H1 (cell line): ENCODE measurements at regions not wholly inside any gene's neighbourhood (a gene's known extent, or its start where the extent isn't known, plus 50 kb on each side); places are given as distances from the start of the nearest gene placed in this dataset.

ENCODE experiments used
- CTCF ChIA-PET: fragments of 300-600 bp; sonication (Branson Sonifier 250); formaldehyde crosslinking; loops from one replicate; lab custom pipeline; 2021; ENCODE audit not compliant: partially characterized antibody; lab: Charles Lee
- POLR2A ChIA-PET: fragments of 300-600 bp; sonication (Branson Sonifier 250); formaldehyde crosslinking; loops from one replicate; lab custom pipeline; 2021; ENCODE audit warnings: inconsistent platforms; ENCODE audit not compliant: partially characterized antibody; lab: Charles Lee
- DNase-seq, 2 experiments: peaks; one replicate each; pipeline versions ENCODE4 v3.0.0 to v3.0.0-alpha.2; 2010 to 2022; ENCODE audit warnings: low spot score in 2 of 2, low read depth in 1 of 2, mixed read lengths in 1 of 2
- FAIRE-seq: peaks from 2 replicates; lab custom pipeline; 2011; peaks lifted over from hg19 to GRCh38; lab: Jason Lieb, UNC
- H2AFZ ChIP-seq: 2 replicates; pipeline ENCODE4 v1.8.1; 2012; ENCODE audit warnings: low read length, inconsistent platforms
- H2AK5ac ChIP-seq: 2 replicates; pipeline ENCODE4 v1.6.1; 2013; ENCODE audit warnings: low read depth, low read length
- H2BK120ac ChIP-seq: replicated peaks from 2 replicates; pipeline ENCODE3; 2013; ENCODE audit warnings: low read depth, low read length, inconsistent platforms
- H2BK12ac ChIP-seq: 2 replicates; pipeline ENCODE4 v1.6.1; 2013; ENCODE audit warnings: low read depth, low read length
- H2BK15ac ChIP-seq: 2 replicates; pipeline ENCODE4 v1.6.1; 2013; ENCODE audit warnings: low read length
- H2BK20ac ChIP-seq: 2 replicates; pipeline ENCODE4 v1.6.1; 2013; ENCODE audit warnings: low read length
- H2BK5ac ChIP-seq: 2 replicates; pipeline ENCODE4 v1.6.1; 2013; ENCODE audit warnings: low read depth, low read length
- H3K14ac ChIP-seq: 2 replicates; pipeline ENCODE4 v1.6.1; 2013; ENCODE audit warnings: inconsistent platforms; ENCODE audit not compliant: insufficient read length
- H3K18ac ChIP-seq: 2 replicates; pipeline ENCODE4 v1.6.1; 2013; ENCODE audit warnings: low read length; ENCODE audit errors: extremely low read depth
- H3K23ac ChIP-seq: 2 replicates; pipeline ENCODE4 v1.6.1; 2013; ENCODE audit warnings: inconsistent platforms; ENCODE audit not compliant: insufficient read length
- H3K23me2 ChIP-seq: 2 replicates; pipeline ENCODE4 v1.6.1; 2013; ENCODE audit warnings: low read depth, low read length
- H3K27ac ChIP-seq: 2 replicates; pipeline ENCODE4 v1.6.1; 2011; ENCODE audit warnings: low read depth, low read length, inconsistent platforms
- H3K27me3 ChIP-seq, 4 experiments: replicated peaks in 1 of 4; 1 replicate in 1 of 4; 2 replicates in 3 of 4; pipeline versions ENCODE4 v1.6.1 to v1.8.1; 2011 to 2013; ENCODE audit warnings: low read length in 3 of 4, mild to moderate bottlenecking in 3 of 4, inconsistent platforms in 2 of 4, mixed read lengths in 2 of 4, moderate library complexity in 1 of 4; ENCODE audit not compliant: control insufficient read depth in 3 of 4, insufficient read depth in 3 of 4; ENCODE audit errors: extremely low read depth in 1 of 4
- H3K36me3 ChIP-seq, 4 experiments: 2 replicates each; pipeline versions ENCODE4 v1.6.1 to v1.8.1; 2011 to 2013; ENCODE audit warnings: mild to moderate bottlenecking in 4 of 4, low read length in 3 of 4, moderate library complexity in 2 of 4, control low read depth in 1 of 4, inconsistent platforms in 1 of 4; ENCODE audit not compliant: insufficient read depth in 4 of 4, control insufficient read depth in 2 of 4
- H3K4ac ChIP-seq: replicated peaks from 2 replicates; pipeline ENCODE3; 2013; ENCODE audit warnings: low read length, low read depth, mixed read lengths, inconsistent platforms; ENCODE audit not compliant: insufficient read length
- H3K4me1 ChIP-seq, 4 experiments: replicated peaks in 1 of 4; 1 replicate in 1 of 4; 2 replicates in 3 of 4; pipeline versions ENCODE4 v1.6.1 to v1.8.1; 2011 to 2013; ENCODE audit warnings: low read length in 3 of 4, inconsistent platforms in 2 of 4, mixed read lengths in 1 of 4; ENCODE audit not compliant: insufficient read depth in 4 of 4, control insufficient read depth in 3 of 4
- H3K4me2 ChIP-seq, 2 experiments: 2 replicates each; pipeline versions ENCODE4 v1.6.1 to v1.8.1; 2011 to 2013; ENCODE audit warnings: low read depth in 2 of 2, low read length in 2 of 2, control low read depth in 1 of 2, inconsistent platforms in 1 of 2, mild to moderate bottlenecking in 1 of 2; ENCODE audit not compliant: insufficient read depth in 1 of 2
- H3K4me3 ChIP-seq, 4 experiments: fragments of 200-600, 300-600 bp in 1 of 4; sonication (generic), shearing (Covaris generic), sonication (Bioruptor Twin) in 1 of 4; 2 replicates each; pipeline versions ENCODE4 v1.5.1 to v1.8.1; 2011 to 2016; ENCODE audit warnings: low read length in 4 of 4, low read depth in 3 of 4, control low read depth in 2 of 4, inconsistent platforms in 2 of 4, mild to moderate bottlenecking in 2 of 4, mixed read lengths in 1 of 4, moderate library complexity in 1 of 4; ENCODE audit not compliant: insufficient read depth in 2 of 4; ENCODE audit errors: extremely low read depth in 1 of 4
- H3K56ac ChIP-seq: replicated peaks from 2 replicates; pipeline ENCODE3; 2013; ENCODE audit warnings: low read depth, mild to moderate bottlenecking, mixed read lengths, low read length, inconsistent platforms; ENCODE audit not compliant: insufficient read length
- H3K79me1 ChIP-seq: 2 replicates; pipeline ENCODE4 v1.6.1; 2013; ENCODE audit warnings: low read depth, low read length, control low read depth
- H3K79me2 ChIP-seq, 2 experiments: 2 replicates each; pipeline versions ENCODE4 v1.6.1 to v1.8.1; 2012 to 2013; ENCODE audit warnings: low read length in 2 of 2, mild to moderate bottlenecking in 2 of 2, inconsistent platforms in 1 of 2; ENCODE audit not compliant: insufficient read depth in 2 of 2, control insufficient read depth in 1 of 2
- H3K9ac ChIP-seq, 4 experiments: replicated peaks in 1 of 4; 1 replicate in 1 of 4; 2 replicates in 3 of 4; pipeline versions ENCODE4 v1.6.1 to v1.8.1; 2011 to 2013; ENCODE audit warnings: low read depth in 3 of 4, low read length in 3 of 4, control low read depth in 2 of 4, mild to moderate bottlenecking in 2 of 4, moderate library complexity in 2 of 4, inconsistent platforms in 1 of 4; ENCODE audit errors: extremely low read depth in 1 of 4
- H3K9me3 ChIP-seq, 2 experiments: 2 replicates each; pipeline versions ENCODE4 v1.6.1 to v1.8.1; 2012 to 2013; ENCODE audit warnings: mild to moderate bottlenecking in 2 of 2, moderate library complexity in 2 of 2, control low read depth in 1 of 2, inconsistent platforms in 1 of 2, low read depth in 1 of 2, low read length in 1 of 2, mixed read lengths in 1 of 2; ENCODE audit not compliant: insufficient read depth in 2 of 2
- H4K20me1 ChIP-seq, 2 experiments: replicated peaks in 1 of 2; 2 replicates each; pipeline versions ENCODE3 to v1.8.1; 2011 to 2013; ENCODE audit warnings: inconsistent platforms in 2 of 2, low read length in 2 of 2, mild to moderate bottlenecking in 1 of 2; ENCODE audit not compliant: insufficient read depth in 2 of 2, control insufficient read depth in 1 of 2
- H4K5ac ChIP-seq: 2 replicates; pipeline ENCODE4 v1.6.1; 2013; ENCODE audit warnings: low read length, low read depth, mixed read lengths, inconsistent platforms; ENCODE audit not compliant: insufficient read length
- H4K8ac ChIP-seq: 2 replicates; pipeline ENCODE4 v1.8.0; 2013; ENCODE audit warnings: mild to moderate bottlenecking, moderate library complexity, low read length, inconsistent platforms; ENCODE audit not compliant: insufficient read depth; ENCODE audit errors: extremely low read depth
- H4K91ac ChIP-seq: replicated peaks from 2 replicates; pipeline ENCODE3; 2013; ENCODE audit warnings: low read length, mixed read lengths, inconsistent platforms; ENCODE audit not compliant: insufficient read length
- BCL11A ChIP-seq, 2 experiments: IDR thresholded peaks; one replicate each; pipeline ENCODE4 v1.6.1; 2011; ENCODE audit warnings: low read depth in 2 of 2, low read length in 2 of 2, mild to moderate bottlenecking in 2 of 2
- CBX5 ChIP-seq: fragments of 300-800, 300-1000 bp; sonication (generic); IDR thresholded peaks from 2 replicates; pipeline ENCODE4 v1.7.1; 2016; ENCODE audit warnings: antibody characterized with exemption, low read length, low read depth
- EP300 ChIP-seq, 2 experiments: IDR thresholded peaks; 1 replicate in 1 of 2; 2 replicates in 1 of 2; pipeline ENCODE4 v1.6.1; 2011 to 2012; ENCODE audit warnings: low read depth in 2 of 2, low read length in 2 of 2, mild to moderate bottlenecking in 2 of 2, borderline replicate concordance in 1 of 2, inconsistent platforms in 1 of 2, moderate library complexity in 1 of 2
- KDM4A ChIP-seq: IDR thresholded peaks from one replicate; pipeline ENCODE4 v1.7.1; 2012; ENCODE audit warnings: low read depth, mild to moderate bottlenecking, moderate library complexity, low read length, inconsistent platforms; ENCODE audit not compliant: severe bottlenecking
- POU5F1 ChIP-seq: IDR thresholded peaks from 2 replicates; pipeline ENCODE4 v1.6.1; 2011; ENCODE audit warnings: low read depth, mild to moderate bottlenecking, low read length, moderate library complexity
- RFX5 ChIP-seq: IDR thresholded peaks from 2 replicates; pipeline ENCODE4 v1.6.1; 2011; ENCODE audit warnings: low read depth, low read length, improper control_type of control experiment, borderline replicate concordance
- SIN3A ChIP-seq, 2 experiments: IDR thresholded peaks in 1 of 2; conservative IDR thresholded peaks in 1 of 2; 2 replicates each; pipeline ENCODE4 v1.6.1; 2011 to 2012; ENCODE audit warnings: low read length in 2 of 2, improper control_type of control experiment in 1 of 2, low read depth in 1 of 2, mild to moderate bottlenecking in 1 of 2
- SIX5 ChIP-seq: IDR thresholded peaks from 2 replicates; pipeline ENCODE4 v1.6.1; 2011; ENCODE audit warnings: mild to moderate bottlenecking, low read depth, low read length
- SP2 ChIP-seq: IDR thresholded peaks from 2 replicates; pipeline ENCODE4 v1.6.1; 2012; ENCODE audit warnings: mild to moderate bottlenecking, low read length, inconsistent platforms
- TAF7 ChIP-seq: optimal IDR thresholded peaks from 2 replicates; pipeline ENCODE3; 2011; ENCODE audit warnings: low read depth, mild to moderate bottlenecking, inconsistent platforms, low read length, moderate library complexity, borderline replicate concordance
- ZNF274 ChIP-seq: IDR thresholded peaks from 2 replicates; pipeline ENCODE4 v1.7.0; 2012; ENCODE audit warnings: low read length, borderline replicate concordance; ENCODE audit errors: extremely low read depth
- WGBS, 2 experiments: shearing (Covaris generic) in 1 of 2; methylation state at CpG; one replicate each; pipeline versions ENCODE4 v1.1.6 to v1.1.7; 2013 to 2015; ENCODE audit warnings: low lambda C conversion rate in 2 of 2, mixed read lengths in 2 of 2, inconsistent platforms in 1 of 2, low coverage in 1 of 2, missing lambda C conversion rate in 1 of 2; ENCODE audit not compliant: insufficient replicate concordance in 2 of 2, insufficient coverage in 1 of 2, insufficient read length in 1 of 2; ENCODE audit errors: extremely low coverage in 1 of 2, missing lambda C conversion rate in 1 of 2; 5-methylcytosine and 5-hydroxymethylcytosine counted together

GRCh38 chr2:207252979-207253645, 87.4 kb upstream of the KLF7 start:
- no peaks in the 10 kb centered on the region for H3K27me3 ChIP-seq
- no peak overlapping the region for H2AK5ac ChIP-seq
- no peak overlapping the region for H2BK20ac ChIP-seq
- POLR2A ChIA-PET: no interaction called here
- H3K18ac ChIP-seq: no peak overlapping the region
- no peak overlapping the region for H4K8ac ChIP-seq
- no peak overlapping the region for H3K56ac ChIP-seq
- no peak overlapping the region for H3K27ac ChIP-seq
- H3K9ac ChIP-seq: no peak overlapping the region
- CTCF ChIA-PET: interaction anchor here (0.9 to 2.2 kb wide), 6 partner anchors 8 to 206 kb away, joined by 3 to 8 read pairs (median 5); no protein-coding TSS in a partner anchor
- DNase-seq (no peak), FAIRE-seq (no peak)
- H4K5ac ChIP-seq: no peak overlapping the region
- H3K23me2 ChIP-seq: no peaks in the 10 kb centered on the region; the same call in 1 of the 2 replicates
- H4K20me1 ChIP-seq: no peaks in the 10 kb centered on the region
- no peaks in the 10 kb centered on the region for H3K79me2 ChIP-seq
- H3K4ac ChIP-seq: no peak overlapping the region
- peaks cover 0 to 3% (median under 1%) of the 10 kb centered on the region in 4 experiments; a peak in 3 of 7 replicates for H3K4me1 ChIP-seq
- H2BK12ac ChIP-seq: no peak overlapping the region
- no peak overlapping the region for H3K4me3 ChIP-seq
- H4K91ac ChIP-seq: no peak overlapping the region
- WGBS, 2 experiments: 86% methylated on average over 4 of the region's 4 CpGs; no CpG with 5 or more reads in 1 of the 2 experiments
- no peaks in the 10 kb centered on the region for H3K36me3 ChIP-seq
- H2BK5ac ChIP-seq: no peak overlapping the region
- no peaks in the 10 kb centered on the region for H3K9me3 ChIP-seq
- no peak overlapping the region for H2BK120ac ChIP-seq
- H3K4me2 ChIP-seq: no peak overlapping the region
- no peak overlapping the region for H3K23ac ChIP-seq
- H2BK15ac ChIP-seq: no peak overlapping the region
- H3K14ac ChIP-seq: no peak overlapping the region
- no peak overlapping the region for H2AFZ ChIP-seq
- no peaks in the 10 kb centered on the region for H3K79me1 ChIP-seq
- no peak for TF ChIP-seq KDM4A
- TF ChIP-seq SIX5: no peak
- TF ChIP-seq SP2: no peak
- no peak for TF ChIP-seq BCL11A (IDR thresholded peaks at IDR 0.05; ENCODE audit: low read depth in 2 of 2, low read length in 2 of 2)
- no peak for TF ChIP-seq TAF7
- TF ChIP-seq ZNF274: no peak
- no peak for TF ChIP-seq CBX5
- no peak for TF ChIP-seq EP300 (IDR thresholded peaks at IDR 0.05; ENCODE audit: borderline replicate concordance in 1 of 2, low read depth in 2 of 2, low read length in 2 of 2)
- no peak for TF ChIP-seq POU5F1
- no peak for TF ChIP-seq RFX5
- no peak for TF ChIP-seq SIN3A (conservative IDR thresholded peaks at IDR 0.05 in 1 of 2, IDR thresholded peaks at IDR 0.05 in 1 of 2; ENCODE audit: low read depth in 1 of 2, low read length in 2 of 2)
